HG03565 (cell line): ENCODE measurements at regions not wholly inside any gene's neighbourhood (a gene's known extent, or its start where the extent isn't known, plus 50 kb on each side); places are given as distances from the start of the nearest gene placed in this dataset.
"Not testable (repeated sequence)": the region's sequence is repeated elsewhere in the genome, so short reads cannot be mapped to it uniquely, and the experiment has no call there.

Source experiments
- ATAC-seq: cut with Tn5 transposase; IDR thresholded peaks from one replicate; pipeline ENCODE4 v1.9.1; 2021; ENCODE audit warnings: mild to moderate bottlenecking, moderate library complexity; ENCODE audit not compliant: unreplicated experiment

DNA sequence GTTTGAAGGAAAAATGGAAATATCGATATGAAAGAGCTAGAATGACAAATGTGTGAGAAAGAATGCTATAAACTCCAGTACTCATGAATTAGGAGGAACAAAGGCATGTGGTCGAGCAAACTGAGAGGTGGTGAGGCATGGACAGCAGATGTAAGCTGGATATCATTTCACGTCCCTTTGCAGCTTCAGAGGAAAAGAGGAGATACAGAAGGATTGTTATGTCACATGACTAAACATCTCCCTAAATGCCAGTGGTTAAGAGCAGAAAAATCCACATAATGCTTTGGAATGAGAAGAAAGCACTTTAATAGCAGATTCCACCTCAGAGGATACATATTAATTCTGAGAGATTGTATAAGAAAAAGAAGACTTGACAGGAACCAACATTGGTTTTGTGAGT, 248.7 kb downstream of the ZIC4 start:
- no peak for ATAC-seq

DNA sequence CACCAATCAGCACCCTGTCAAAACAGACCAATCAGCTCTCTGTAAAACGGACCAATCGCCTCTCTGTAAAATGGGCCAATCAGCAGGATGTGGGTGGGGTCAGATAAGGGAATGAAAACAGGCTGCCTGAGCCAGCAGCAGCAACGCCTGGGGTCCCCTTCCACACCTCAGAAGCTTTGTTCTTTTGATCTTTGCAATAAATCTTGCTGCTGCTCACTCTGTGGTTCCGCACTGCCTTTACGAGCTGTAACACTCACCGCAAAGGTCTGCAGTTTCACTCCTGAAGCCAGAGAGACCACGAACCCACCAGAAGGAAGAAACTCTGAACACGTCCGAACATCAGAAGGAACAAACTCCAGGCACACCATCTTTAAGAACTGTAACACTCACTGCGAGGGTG, 251.4 kb downstream of the ZIC4 start:
- ATAC-seq = not testable (repeated sequence)

DNA sequence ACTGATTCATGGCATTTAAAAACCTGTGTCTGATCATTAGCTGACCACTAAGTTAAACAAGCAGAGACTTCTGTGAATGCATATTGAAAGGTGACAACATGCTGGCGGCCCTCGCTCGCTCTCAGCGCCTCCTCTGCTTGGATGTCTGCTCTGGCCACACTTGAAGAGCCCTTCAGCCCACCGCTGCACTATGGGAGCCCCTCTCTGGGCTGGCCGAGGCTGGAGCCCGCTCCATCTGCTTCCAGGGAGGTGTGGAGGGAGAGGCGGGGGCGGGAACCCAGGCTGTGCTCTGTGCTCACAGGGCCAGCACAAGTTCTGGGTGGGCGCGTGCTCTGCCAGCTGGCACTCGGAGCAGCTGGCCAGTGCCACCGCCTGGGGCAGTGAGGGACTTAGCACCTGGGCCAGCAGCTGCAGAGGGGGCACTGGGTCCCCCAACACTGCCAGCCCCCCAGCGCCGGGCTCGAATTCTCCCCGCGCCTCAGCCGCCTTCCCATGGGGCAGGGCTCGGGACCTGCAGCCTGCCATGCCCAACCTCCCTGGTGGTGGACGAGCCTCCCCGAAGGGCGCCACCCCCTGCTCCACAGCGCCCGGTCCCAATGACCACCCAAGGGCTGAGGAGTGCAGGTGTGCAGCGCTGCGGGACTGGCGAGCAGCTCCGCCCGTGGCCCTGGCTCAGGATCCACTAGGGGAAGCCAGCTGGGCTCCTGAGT, 252.4 kb downstream of the ZIC4 start:
- ATAC-seq = no peak

DNA sequence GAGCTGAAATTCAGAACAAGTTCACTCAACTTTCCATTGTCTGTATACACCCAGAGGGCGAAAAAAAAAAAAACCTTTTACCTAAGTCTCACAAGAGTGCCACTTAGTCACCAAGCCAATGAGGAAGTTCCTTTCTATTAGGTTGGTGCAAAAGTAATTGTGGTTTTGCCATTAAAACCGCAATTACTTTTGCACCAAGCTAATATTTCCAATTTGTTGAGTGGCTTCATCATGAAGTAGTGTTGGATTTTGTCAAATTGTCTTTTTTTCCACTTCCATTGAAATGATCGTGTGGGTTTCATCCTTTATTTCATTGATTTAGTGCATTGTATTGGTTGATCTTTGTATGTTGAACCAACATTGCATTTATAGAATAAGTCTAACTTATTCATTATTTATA, 253.9 kb downstream of the ZIC4 start:
- ATAC-seq = no peak

DNA sequence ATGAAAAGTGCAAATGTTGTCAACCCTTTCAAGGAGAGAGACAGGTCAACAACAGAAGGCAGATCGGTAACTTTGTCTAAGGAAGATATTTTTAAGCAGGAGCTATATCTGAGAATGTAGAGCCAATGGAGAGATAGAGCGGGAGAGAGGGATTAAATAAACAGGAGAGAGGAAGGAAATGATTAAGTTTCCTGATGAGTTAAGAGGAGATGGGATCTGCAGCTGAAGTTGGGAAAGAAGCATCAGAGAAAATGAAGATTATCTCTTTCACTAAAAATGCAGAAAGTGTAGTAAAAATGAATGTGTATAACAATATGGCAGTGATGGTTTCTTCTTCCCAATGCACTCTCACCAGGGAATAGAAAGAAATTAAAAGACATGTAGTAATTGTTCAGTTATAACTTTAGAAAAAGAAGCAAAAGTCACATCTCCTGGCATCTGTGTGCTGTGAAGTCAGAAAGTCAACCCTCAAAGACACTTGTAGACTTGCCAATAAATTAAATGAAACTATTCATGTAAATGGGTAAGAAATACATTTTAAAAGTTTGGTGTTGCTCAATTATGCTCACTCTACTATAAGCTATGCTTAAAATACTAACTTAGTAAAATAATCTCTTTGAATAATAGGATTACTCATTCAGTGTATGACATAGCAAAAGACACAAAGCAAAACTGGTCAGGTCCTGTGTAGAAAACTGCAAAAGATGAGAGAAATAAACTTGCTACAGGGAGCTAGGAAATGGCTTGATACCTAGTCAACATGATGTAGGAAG, 264.6 kb downstream of the ZIC4 start:
- no peak for ATAC-seq

DNA sequence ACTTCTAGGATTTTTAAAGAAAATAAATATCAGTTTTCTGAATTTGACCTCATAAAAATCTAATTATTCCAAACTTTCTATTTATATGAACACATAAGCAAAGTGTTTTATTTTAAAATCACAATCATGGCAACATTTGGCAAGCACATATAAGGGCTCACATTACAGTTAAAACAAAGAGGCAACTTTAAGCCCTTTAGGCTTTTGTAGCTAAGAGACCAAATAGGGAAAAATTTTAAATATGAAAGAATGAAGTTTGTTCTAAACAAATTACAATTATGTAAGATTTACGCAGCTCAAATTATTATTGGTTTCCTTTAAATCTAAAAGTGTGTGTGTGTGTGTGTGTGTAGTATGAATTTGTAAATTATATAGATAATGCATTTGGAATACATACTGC, 267.0 kb downstream of the ZIC4 start:
- ATAC-seq = no peak

DNA sequence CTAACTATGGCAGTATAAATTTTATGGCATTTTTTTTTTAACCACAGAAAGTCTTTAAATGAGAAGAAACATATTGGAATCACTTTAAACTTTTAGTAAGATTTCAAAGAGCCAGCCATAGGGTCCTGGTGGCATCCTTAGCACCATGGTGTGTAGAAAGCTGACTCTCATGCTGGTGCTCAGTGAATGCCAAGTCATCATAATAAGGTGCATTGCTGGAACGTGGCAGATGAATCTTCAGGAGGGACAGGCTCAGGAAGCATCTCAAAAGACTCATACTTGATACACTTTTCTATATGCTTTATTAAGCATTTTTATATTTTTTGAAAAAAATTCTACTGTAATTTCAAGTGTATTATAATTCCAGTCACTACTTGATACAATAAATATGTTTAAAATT, 274.2 kb downstream of the ZIC4 start:
- no peak for ATAC-seq

DNA sequence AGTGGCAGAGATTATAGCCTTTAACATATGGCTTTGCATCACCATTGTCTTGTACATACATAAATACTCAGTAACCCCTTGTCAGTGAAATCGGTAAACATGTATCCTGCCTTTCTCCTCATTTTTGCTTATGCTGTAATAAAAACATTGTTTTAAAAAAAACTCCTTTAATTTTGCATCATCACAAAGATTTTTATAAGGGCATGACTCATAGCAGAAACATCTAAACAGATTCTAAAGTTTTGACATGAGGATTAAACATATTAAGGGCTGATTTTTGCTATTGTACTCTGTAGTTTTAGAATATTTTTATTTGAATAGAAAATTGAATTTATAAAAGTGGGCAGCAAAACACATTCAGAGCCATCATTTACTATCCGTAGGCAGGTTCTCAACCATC, 275.9 kb downstream of the ZIC4 start:
- no peak for ATAC-seq

DNA sequence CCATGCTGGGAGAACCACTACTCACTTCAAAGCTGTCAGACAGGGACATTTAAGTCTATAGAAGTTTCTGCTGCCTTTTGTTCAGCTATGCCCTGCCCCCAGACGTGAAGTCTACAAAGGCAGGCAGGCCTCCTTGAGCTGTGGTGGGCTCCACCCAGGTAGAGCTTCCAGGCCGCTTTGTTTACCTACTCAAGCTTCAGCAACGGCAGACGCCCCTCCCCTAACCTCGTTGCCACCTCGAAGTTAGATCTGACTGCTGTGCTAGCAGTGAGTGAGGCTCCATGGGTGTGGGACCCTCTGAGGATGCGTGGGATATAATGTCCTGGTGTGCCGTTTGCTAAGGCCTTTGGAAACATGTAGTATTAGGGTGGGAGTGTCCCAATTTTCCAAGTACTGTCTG, 276.7 kb downstream of the ZIC4 start:
- ATAC-seq = no peak

DNA sequence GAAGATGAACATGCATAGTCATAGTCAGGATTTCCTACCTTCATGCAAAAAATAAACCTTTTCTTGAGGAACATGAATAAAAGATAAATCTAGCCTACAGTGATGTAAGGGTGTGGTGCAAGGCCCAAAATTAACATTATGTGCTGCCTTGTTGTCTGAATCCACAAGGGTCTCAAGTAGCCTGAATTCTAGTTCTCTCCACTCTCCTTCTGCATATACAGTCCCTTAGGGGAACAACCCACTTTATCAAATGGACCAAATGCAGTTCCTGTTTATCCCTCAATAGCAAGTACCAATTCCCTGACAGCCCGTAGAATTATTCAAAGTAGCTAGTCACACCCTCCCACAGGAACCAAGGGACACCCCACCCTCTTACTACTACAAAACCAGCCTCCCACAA, 284.0 kb downstream of the ZIC4 start:
- no peak for ATAC-seq

DNA sequence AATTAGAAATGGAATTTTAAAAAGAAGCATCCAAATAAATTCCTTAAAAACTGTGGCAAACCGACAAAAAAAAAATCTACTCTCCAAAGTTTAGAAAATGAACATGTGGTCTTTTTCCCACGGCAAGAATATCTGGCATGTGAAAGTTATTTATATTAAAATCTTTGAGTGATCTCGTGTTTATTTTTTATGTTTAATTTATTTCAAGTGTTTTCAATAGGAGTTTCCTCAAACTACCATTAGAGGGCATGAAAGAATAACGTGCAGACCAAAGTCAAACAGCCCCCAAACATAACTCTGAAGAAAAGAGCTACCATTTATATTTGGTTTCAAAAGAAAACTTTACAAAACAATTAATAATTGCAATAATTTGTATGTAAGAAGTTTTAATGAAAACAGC, 286.4 kb downstream of the ZIC4 start:
- no peak for ATAC-seq

DNA sequence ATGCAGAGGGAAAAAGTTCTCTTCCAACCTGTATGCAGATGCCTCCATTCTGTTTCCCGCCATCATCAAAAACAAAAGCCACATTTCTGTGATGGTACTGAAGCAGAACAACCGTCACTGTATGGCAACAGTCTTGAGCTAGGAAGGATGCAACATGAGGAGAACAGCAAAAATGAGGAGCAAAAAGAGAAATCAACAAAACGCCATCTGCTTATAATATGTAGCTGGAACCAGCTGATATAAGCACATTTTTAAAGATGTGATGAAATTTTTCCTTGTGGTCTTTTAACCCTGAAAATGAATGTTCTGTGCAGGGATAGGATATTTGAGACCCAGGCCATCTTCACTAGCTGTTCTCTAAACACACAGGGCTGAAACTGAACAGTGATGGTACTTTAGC, 287.0 kb downstream of the ZIC4 start:
- no peak for ATAC-seq

DNA sequence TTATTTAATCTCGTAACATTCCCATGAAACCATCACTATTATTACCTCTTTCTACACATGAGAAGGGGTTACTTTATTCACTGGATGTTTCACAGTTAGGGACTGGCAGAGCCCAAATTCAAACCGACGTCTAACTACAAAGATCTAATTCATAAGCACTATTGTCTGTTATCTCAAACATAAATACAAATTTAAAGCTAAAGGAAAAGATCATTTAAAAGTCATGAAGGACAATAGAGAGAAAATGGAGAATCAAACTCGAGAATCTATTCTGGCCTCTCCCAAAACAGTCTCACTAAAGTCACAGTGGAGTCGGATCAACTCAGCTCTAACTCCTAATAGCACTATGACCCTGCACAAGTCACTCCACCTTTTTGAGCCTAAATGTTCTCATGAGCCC, 287.7 kb downstream of the ZIC4 start:
- no peak for ATAC-seq

DNA sequence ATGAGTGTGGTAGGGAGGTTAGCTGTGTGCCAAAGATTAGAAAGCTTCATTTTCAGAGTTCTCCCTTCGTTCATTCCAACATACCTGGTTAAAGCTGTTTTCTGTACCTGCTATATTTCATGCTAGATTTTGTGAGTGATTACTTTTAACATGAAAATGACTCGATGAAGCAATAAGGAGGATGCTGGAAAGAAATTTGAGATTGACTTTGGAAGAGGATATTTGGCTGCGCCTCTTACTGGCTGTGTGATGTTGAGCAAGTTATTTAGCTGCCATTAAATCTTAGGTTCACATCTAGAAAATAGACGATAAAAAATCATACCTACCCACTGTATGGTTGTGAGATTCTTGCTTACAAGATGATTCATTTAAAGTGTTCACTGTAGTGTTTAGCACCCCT, 288.7 kb downstream of the ZIC4 start:
- no peak for ATAC-seq

DNA sequence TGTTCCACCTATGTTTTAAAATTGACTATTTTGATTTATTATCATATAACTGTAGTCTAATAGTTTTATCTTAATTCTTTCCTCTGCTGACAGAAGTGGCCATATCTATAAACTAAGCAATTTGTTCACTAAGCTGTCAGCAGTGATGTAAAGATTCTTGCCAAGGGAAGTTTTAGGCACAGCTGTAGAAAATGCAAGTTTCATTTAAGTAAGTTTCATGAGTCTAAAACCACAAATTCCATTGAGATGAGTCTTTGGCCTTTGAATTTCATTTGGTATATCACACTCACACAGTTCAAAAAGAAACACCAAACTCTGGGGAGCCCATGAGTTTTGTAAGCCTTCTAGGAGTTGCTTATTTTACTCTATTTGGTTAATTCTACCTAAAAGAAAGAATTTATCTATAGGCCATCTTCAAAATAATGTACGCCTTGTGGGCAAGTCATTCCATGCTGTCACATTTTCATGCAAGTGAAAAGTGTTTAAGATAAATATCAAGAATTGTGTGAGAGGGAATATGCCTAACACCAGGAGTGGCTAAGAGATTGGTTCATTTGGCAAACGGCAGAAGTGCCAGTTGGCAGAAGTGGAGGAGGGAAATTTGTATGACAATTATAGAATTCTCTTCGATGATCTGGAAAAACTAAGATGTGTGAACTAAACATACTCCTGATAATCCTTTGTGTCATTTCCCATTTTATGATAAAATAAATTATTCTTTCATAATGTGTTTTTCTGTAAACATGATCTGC, 292.9 kb downstream of the ZIC4 start:
- ATAC-seq = no peak

DNA sequence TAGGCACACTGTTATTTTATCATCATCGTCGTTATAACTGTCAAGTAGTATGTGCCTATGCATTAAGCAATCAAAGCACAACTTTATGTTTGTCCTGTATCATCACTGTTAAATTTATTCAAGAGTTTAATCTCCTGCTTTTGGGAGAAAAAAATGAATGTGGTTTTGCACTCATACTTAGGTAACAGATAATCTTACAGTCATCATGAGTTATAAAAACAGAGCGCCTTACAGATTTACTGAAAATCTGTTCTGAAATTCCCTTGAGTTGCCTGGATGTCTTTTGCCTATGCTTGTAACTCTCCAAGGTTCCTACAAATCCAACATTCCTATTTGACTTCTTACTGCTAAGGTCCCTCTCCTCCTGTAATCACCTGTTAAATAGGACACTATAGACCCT, 307.3 kb downstream of the ZIC4 start:
- ATAC-seq = no peak

DNA sequence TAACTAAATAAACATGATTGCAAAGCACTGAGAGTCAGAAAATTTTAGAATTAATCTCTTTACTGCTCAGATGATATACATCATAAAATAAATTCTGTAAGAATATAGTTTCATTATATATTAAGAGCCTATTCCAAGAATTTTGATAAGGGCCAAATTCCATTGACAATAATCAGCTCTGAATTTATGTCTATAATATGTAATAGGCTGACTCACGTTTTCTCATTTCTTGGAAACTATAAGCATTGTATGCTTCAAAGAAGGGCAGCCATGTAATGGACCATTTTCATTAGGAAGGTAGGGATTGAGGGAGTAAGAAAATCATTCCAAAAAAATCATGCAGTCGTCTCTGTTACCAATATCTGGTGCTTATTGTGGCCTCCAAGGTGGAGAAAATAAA, 315.9 kb downstream of the ZIC4 start:
- no peak for ATAC-seq

DNA sequence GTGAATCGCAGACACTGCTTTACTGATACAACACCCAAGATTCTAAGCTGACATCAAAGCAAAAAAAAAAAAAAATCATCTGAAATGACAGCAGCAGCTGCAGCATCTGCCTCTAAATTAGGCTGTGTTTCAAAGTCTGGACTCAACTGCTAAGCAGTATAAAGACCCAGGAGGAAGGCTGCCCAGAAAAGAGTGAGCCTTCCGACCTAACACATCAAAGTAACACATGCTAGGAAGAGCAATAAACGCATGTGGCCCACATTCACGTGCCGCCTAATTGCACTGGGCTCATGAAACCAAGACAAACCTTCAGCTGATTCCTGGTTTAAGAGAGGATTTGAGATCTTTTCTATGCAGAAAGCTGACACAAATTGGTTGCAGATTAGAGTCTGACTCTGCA, 317.1 kb downstream of the ZIC4 start:
- ATAC-seq = no peak

DNA sequence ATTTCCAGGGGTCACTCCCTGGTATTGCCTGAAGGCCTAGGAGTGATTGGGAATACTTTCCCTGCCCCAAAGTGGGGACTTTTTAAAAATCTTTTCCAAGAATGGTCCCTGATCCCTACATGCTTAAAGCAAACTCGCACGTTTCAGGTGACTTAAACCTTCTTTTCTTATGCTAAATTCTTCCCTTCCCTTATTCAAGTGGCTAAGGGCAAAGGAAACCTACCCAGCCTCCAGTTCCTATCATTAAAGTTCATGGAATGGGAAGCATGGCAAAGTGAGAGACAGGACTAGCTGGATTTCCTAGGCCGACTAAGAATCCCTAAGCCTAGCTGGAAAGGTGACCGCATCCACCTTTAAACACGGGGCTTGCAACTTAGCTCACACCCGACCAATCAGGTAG, 346.8 kb downstream of the ZIC4 start:
- not testable (repeated sequence) for ATAC-seq

DNA sequence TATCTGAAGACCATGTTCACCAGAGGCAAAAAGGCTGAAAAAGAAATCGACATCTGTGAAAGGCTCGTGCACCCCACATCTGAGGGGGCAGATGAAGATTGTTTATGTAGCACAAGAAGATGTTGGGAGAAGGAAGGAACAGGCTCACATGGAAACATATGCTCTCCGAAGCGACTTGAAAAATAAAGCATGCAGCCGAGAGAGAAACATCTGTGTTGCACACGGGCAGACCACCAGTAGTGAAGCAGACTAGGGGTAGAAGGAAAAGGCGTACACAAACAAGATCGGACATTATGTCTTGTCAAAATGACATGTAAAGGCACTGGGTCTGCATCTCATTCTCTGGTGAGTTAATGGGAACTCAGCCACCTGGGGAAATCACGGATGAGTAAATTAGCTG, 356.5 kb downstream of the ZIC4 start:
- no peak for ATAC-seq

DNA sequence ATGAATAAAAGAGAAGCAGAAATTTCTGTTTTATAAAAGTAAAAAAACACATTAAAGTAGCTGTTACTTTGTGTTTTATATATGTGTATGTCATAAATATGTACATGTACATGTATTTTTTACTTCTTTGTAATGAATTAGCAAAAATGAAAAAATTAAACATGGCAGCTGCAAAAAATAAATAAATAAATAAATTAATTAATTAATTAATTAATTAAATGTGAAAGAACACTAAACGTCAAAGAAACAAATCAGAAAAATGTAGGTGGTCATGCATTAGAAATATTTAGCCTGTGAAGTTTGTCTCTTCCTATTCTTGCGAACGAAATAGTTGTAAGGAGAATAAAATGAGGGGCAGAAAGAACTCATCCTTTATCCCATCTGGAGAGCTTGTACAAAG, 357.0 kb downstream of the ZIC4 start:
- ATAC-seq = no peak

DNA sequence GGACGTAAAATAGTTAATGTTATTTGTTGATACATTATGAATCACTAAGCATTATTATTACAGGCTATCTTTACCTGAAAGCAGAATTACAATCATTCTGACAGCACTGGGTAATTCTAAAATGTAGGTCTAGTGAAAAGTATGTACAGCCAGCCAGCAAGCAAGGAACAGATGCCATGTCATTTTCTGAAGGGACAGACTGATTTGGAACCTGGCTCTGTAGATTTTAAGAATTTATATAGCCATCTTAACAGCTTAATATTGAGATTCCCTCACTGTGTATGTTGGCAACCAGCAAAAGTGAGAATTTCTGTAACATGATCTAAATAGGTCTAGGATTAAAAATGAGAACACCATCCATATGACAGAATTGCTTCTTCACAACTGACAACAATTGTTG, 359.4 kb downstream of the ZIC4 start:
- no peak for ATAC-seq
